SK-N-SH treated with all-trans-retinoic acid at 6 μM for 48 hours (cell line): ENCODE measurements at regions not wholly inside any gene's neighbourhood (a gene's known extent, or its start where the extent isn't known, plus 50 kb on each side); places are given as distances from the start of the nearest gene placed in this dataset.

ENCODE experiments used
- ARNTL ChIP-seq: fragments of 450-650 bp; formaldehyde crosslinking; IDR thresholded peaks from 2 replicates; pipeline ENCODE4 v1.5.0; 2020; ENCODE audit warnings: low read depth, mild to moderate bottlenecking, moderate library complexity, borderline replicate concordance
- BACH2 ChIP-seq: fragments of 250-450 bp; sonication (Bioruptor Pico); IDR thresholded peaks from 2 replicates; pipeline ENCODE4 v1.9.0; 2021; ENCODE audit warnings: mild to moderate bottlenecking, borderline replicate concordance
- CREB5 ChIP-seq: fragments of 250-450 bp; sonication (Bioruptor Pico); IDR thresholded peaks from 2 replicates; pipeline ENCODE4 v1.5.1; 2020; ENCODE audit warnings: low read depth, mild to moderate bottlenecking, moderate library complexity
- ESRRG ChIP-seq: fragments of 250-450 bp; sonication (Bioruptor Pico); IDR thresholded peaks from 2 replicates; pipeline ENCODE4 v1.6.1; 2021; ENCODE audit warnings: mild to moderate bottlenecking
- GLIS3 ChIP-seq: fragments of 250-450 bp; sonication (Bioruptor Pico); IDR thresholded peaks from 2 replicates; pipeline ENCODE4 v1.5.0; 2020; ENCODE audit warnings: mild to moderate bottlenecking, moderate library complexity
- ISL1 ChIP-seq: fragments of 250-450 bp; sonication (Bioruptor Pico); IDR thresholded peaks from 2 replicates; pipeline ENCODE4 v2.1.2; 2022; ENCODE audit warnings: mild to moderate bottlenecking, moderate library complexity
- OSR1 ChIP-seq: fragments of 250-450 bp; sonication (Bioruptor Pico); IDR thresholded peaks from 2 replicates; pipeline ENCODE4 v1.8.0; 2022; ENCODE audit warnings: moderate library complexity, mild to moderate bottlenecking, inconsistent platforms
- PATZ1 ChIP-seq: fragments of 250-450 bp; sonication (Bioruptor Pico); IDR thresholded peaks from 2 replicates; pipeline ENCODE4 v1.8.0; 2020; ENCODE audit warnings: mild to moderate bottlenecking, moderate library complexity, borderline replicate concordance
- POU6F1 ChIP-seq: fragments of 250-450 bp; sonication (Bioruptor Pico); IDR thresholded peaks from 2 replicates; pipeline ENCODE4 v1.8.0; 2021; ENCODE audit warnings: low read depth, mild to moderate bottlenecking, moderate library complexity, borderline replicate concordance
- PPARA ChIP-seq: fragments of 250-450 bp; sonication (Bioruptor Pico); IDR thresholded peaks from 2 replicates; pipeline ENCODE4 v1.5.0; 2020; ENCODE audit warnings: mild to moderate bottlenecking, borderline replicate concordance
- ZC3H10 ChIP-seq: fragments of 250-450 bp; sonication (Bioruptor Pico); IDR thresholded peaks from 2 replicates; pipeline ENCODE4 v1.5.1; 2021; ENCODE audit warnings: mild to moderate bottlenecking, moderate library complexity
- ZFP30 ChIP-seq: fragments of 450-650 bp; formaldehyde crosslinking; IDR thresholded peaks from 2 replicates; pipeline ENCODE4 v1.5.0; 2022; ENCODE audit warnings: mild to moderate bottlenecking, moderate library complexity
- ZNF70 ChIP-seq: fragments of 450-650 bp; formaldehyde crosslinking; IDR thresholded peaks from 2 replicates; pipeline ENCODE4 v1.5.0; 2020; ENCODE audit warnings: mild to moderate bottlenecking, moderate library complexity

- no peak for TF ChIP-seq PATZ1 (CRISPR knock-in tag)
- no peak for TF ChIP-seq ZC3H10 (CRISPR knock-in tag)
- no peak for TF ChIP-seq GLIS3 (CRISPR knock-in tag)
- no peak for TF ChIP-seq ESRRG
- TF ChIP-seq CREB5 (CRISPR knock-in tag): no peak
- no peak for TF ChIP-seq ZNF70
- TF ChIP-seq ISL1 (CRISPR knock-in tag): no peak
- no peak for TF ChIP-seq PPARA (CRISPR knock-in tag)
- no peak for TF ChIP-seq ZFP30 (CRISPR knock-in tag)
- no peak for TF ChIP-seq OSR1 (CRISPR knock-in tag)
- no peak for TF ChIP-seq POU6F1 (CRISPR knock-in tag)
- TF ChIP-seq ARNTL: no peak
- no peak for TF ChIP-seq BACH2 (CRISPR knock-in tag)
These were observed 303.6 kb upstream of the DACH1 start for GRCh38 chr13:72170571-72170970.
